Mesendoderm (in vitro differentiated cells): ENCODE measurements at regions not wholly inside any gene's neighbourhood (a gene's known extent, or its start where the extent isn't known, plus 50 kb on each side); places are given as distances from the start of the nearest gene placed in this dataset.

Experiments used
- DNase-seq: peaks from one replicate; pipeline ENCODE4 v3.0.0; 2013
- H2AK5ac ChIP-seq: 2 replicates; pipeline ENCODE4 v1.6.1; 2013; ENCODE audit warnings: low read length, inconsistent platforms
- H2BK120ac ChIP-seq: 2 replicates; pipeline ENCODE4 v1.6.1; 2013; ENCODE audit warnings: low read depth, mild to moderate bottlenecking, low read length, moderate library complexity, mixed read lengths
- H2BK15ac ChIP-seq: replicated peaks from 2 replicates; pipeline ENCODE4 v1.6.1; 2013; ENCODE audit warnings: low read depth, mild to moderate bottlenecking, moderate library complexity
- H2BK5ac ChIP-seq: 2 replicates; pipeline ENCODE4 v1.6.1; 2013; ENCODE audit warnings: low read length, inconsistent platforms
- H3K18ac ChIP-seq: 2 replicates; pipeline ENCODE4 v1.6.1; 2013; ENCODE audit warnings: mild to moderate bottlenecking, low read length, mixed read lengths
- H3K23ac ChIP-seq: one replicate; pipeline ENCODE4 v1.6.1; 2013; ENCODE audit warnings: low read length
- H3K27ac ChIP-seq: 2 replicates; pipeline ENCODE4 v1.5.1; 2013; ENCODE audit warnings: low read depth, mild to moderate bottlenecking, inconsistent platforms, low read length, moderate library complexity
- H3K27me3 ChIP-seq: 2 replicates; pipeline ENCODE4 v1.6.1; 2013; ENCODE audit warnings: low read length, control low read depth, mild to moderate bottlenecking, inconsistent platforms; ENCODE audit not compliant: insufficient read depth, poor library complexity
- H3K36me3 ChIP-seq: 2 replicates; pipeline ENCODE4 v1.6.1; 2013; ENCODE audit warnings: low read length, inconsistent platforms; ENCODE audit not compliant: control insufficient read depth, insufficient read depth
- H3K4ac ChIP-seq: one replicate; pipeline ENCODE4 v1.6.1; 2013; ENCODE audit warnings: low read depth, mild to moderate bottlenecking, low read length, moderate library complexity
- H3K4me1 ChIP-seq: 2 replicates; pipeline ENCODE4 v1.6.1; 2013; ENCODE audit warnings: low read depth, low read length, inconsistent platforms; ENCODE audit not compliant: control insufficient read depth
- H3K4me2 ChIP-seq: 2 replicates; pipeline ENCODE4 v1.6.1; 2013; ENCODE audit warnings: low read length
- H3K4me3 ChIP-seq: 2 replicates; pipeline ENCODE4 v1.5.1; 2013; ENCODE audit warnings: mild to moderate bottlenecking, low read length
- H3K56ac ChIP-seq: one replicate; pipeline ENCODE4 v1.6.1; 2013; ENCODE audit warnings: low read length
- H3K79me1 ChIP-seq: 2 replicates; pipeline ENCODE4 v1.6.1; 2013; ENCODE audit warnings: low read length, inconsistent platforms
- H3K79me2 ChIP-seq: 2 replicates; pipeline ENCODE4 v1.6.1; 2013; ENCODE audit warnings: mild to moderate bottlenecking, low read length; ENCODE audit not compliant: control insufficient read depth, insufficient read depth
- H3K9ac ChIP-seq: 2 replicates; pipeline ENCODE4 v1.6.1; 2013; ENCODE audit warnings: low read length, inconsistent platforms
- H4K5ac ChIP-seq: one replicate; pipeline ENCODE4 v1.6.1; 2013; ENCODE audit warnings: low read length
- H4K8ac ChIP-seq: one replicate; pipeline ENCODE4 v1.6.1; 2013; ENCODE audit warnings: low read depth, mild to moderate bottlenecking, control low read depth, low read length, moderate library complexity
- WGBS: extraction: QIAGEN DNeasy Blood & Tissue Kit; methylation state at CpG from one replicate; pipeline ENCODE4 v1.1.7; 2013; ENCODE audit warnings: low lambda C conversion rate, missing lambda C conversion rate; ENCODE audit not compliant: insufficient coverage; ENCODE audit errors: extremely low coverage; 5-methylcytosine and 5-hydroxymethylcytosine counted together

- H4K8ac ChIP-seq, result no peak overlapping the region
- H3K18ac ChIP-seq, result no peak overlapping the region
- H3K79me1 ChIP-seq, result no peaks in the 10 kb centered on the region
- H3K4me1 ChIP-seq, result no peaks in the 10 kb centered on the region
- H3K4me3 ChIP-seq, result no peak overlapping the region
- H3K23ac ChIP-seq, result no peak overlapping the region
- no peak overlapping the region for H3K4ac ChIP-seq
- no peak overlapping the region for H3K9ac ChIP-seq
- H3K4me2 ChIP-seq, result no peak overlapping the region
- no CpG with 5 or more reads among the region's 2 CpGs for WGBS
- no peak overlapping the region for H2AK5ac ChIP-seq
- H4K5ac ChIP-seq, result no peak overlapping the region
- no peak overlapping the region for H2BK120ac ChIP-seq
- H2BK5ac ChIP-seq, result no peak overlapping the region
- no peak for DNase-seq
- no peak overlapping the region for H3K56ac ChIP-seq
- H2BK15ac ChIP-seq, result no peak overlapping the region
- no peaks in the 10 kb centered on the region for H3K27me3 ChIP-seq
- H3K36me3 ChIP-seq, result no peaks in the 10 kb centered on the region
- H3K27ac ChIP-seq, result no peak overlapping the region
- no peaks in the 10 kb centered on the region for H3K79me2 ChIP-seq
These were observed 191.5 kb upstream of the DPH6 start for GRCh38 chr15:35737441-35737840.

GRCh38 chr15:35738370-35738769, 192.4 kb upstream of the DPH6 start:
- Histone ChIP-seq H2BK5ac (no peak overlapping the region), H3K79me2 (no peaks in the 10 kb centered on the region), H4K5ac (no peak overlapping the region), H3K18ac (peak overlapping the region; percentile 56), H3K27ac (no peak overlapping the region), H2BK15ac (no peak overlapping the region), H3K23ac (no peak overlapping the region), H3K4ac (no peak overlapping the region), H3K79me1 (no peaks in the 10 kb centered on the region), H3K56ac (no peak overlapping the region), H4K8ac (no peak overlapping the region), H3K36me3 (no peaks in the 10 kb centered on the region), H3K27me3 (no peaks in the 10 kb centered on the region), H3K9ac (no peak overlapping the region), H3K4me2 (no peak overlapping the region), H2BK120ac (no peak overlapping the region), H3K4me3 (no peak overlapping the region), H2AK5ac (no peak overlapping the region), H3K4me1 (no peaks in the 10 kb centered on the region)
- no CpG with 5 or more reads among the region's 3 CpGs for WGBS
- DNase-seq, result peak; percentile 75

GRCh38 chr15:35740761-35741160, 194.8 kb upstream of the DPH6 start:
- no peak overlapping the region for H3K4me2 ChIP-seq
- no peak for DNase-seq
- no peak overlapping the region for H2BK5ac ChIP-seq
- no peak overlapping the region for H3K4ac ChIP-seq
- no peaks in the 10 kb centered on the region for H3K27me3 ChIP-seq
- H3K4me1 ChIP-seq, result no peaks in the 10 kb centered on the region
- no peak overlapping the region for H3K27ac ChIP-seq
- no peak overlapping the region for H4K5ac ChIP-seq
- H3K56ac ChIP-seq, result no peak overlapping the region
- no peaks in the 10 kb centered on the region for H3K79me1 ChIP-seq
- H3K4me3 ChIP-seq, result no peak overlapping the region
- H2AK5ac ChIP-seq, result no peak overlapping the region
- H3K9ac ChIP-seq, result no peak overlapping the region
- H3K18ac ChIP-seq, result no peak overlapping the region
- H2BK15ac ChIP-seq, result no peak overlapping the region
- H3K36me3 ChIP-seq, result no peaks in the 10 kb centered on the region
- no peak overlapping the region for H2BK120ac ChIP-seq
- no peaks in the 10 kb centered on the region for H3K79me2 ChIP-seq
- H4K8ac ChIP-seq, result no peak overlapping the region
- no peak overlapping the region for H3K23ac ChIP-seq

- Histone ChIP-seq H3K4me2 (no peak overlapping the region), H3K23ac (no peak overlapping the region), H3K18ac (no peak overlapping the region), H3K79me1 (no peaks in the 10 kb centered on the region), H2BK5ac (no peak overlapping the region), H3K56ac (no peak overlapping the region), H3K4me3 (no peak overlapping the region), H3K79me2 (no peaks in the 10 kb centered on the region), H4K8ac (no peak overlapping the region), H2BK15ac (peak overlapping the region; percentile 57), H3K27ac (no peak overlapping the region), H3K9ac (no peak overlapping the region), H2BK120ac (peak overlapping the region; percentile 23), H3K36me3 (no peaks in the 10 kb centered on the region), H4K5ac (no peak overlapping the region), H2AK5ac (no peak overlapping the region), H3K4ac (no peak overlapping the region), H3K27me3 (no peaks in the 10 kb centered on the region), H3K4me1 (no peaks in the 10 kb centered on the region)
- no CpG with 5 or more reads among the region's 1 CpG for whole genome bisulfite sequencing
- peak; percentile 27 for DNase-seq
These were observed 195.4 kb upstream of the DPH6 start for GRCh38 chr15:35741395-35741794.

GRCh38 chr15:35741881-35742280, 195.9 kb upstream of the DPH6 start:
- no peak overlapping the region for H3K27ac ChIP-seq
- no peak overlapping the region for H3K4me3 ChIP-seq
- no peak overlapping the region for H3K56ac ChIP-seq
- H2BK5ac ChIP-seq, result no peak overlapping the region
- H2AK5ac ChIP-seq, result no peak overlapping the region
- H3K4me1 ChIP-seq, result no peaks in the 10 kb centered on the region
- no peak for DNase-seq
- H3K23ac ChIP-seq, result no peak overlapping the region
- no peak overlapping the region for H3K4ac ChIP-seq
- H3K4me2 ChIP-seq, result no peak overlapping the region
- no peaks in the 10 kb centered on the region for H3K79me1 ChIP-seq
- no peak overlapping the region for H4K5ac ChIP-seq
- no peak overlapping the region for H4K8ac ChIP-seq
- H3K79me2 ChIP-seq, result no peaks in the 10 kb centered on the region
- no peak overlapping the region for H2BK15ac ChIP-seq
- no peaks in the 10 kb centered on the region for H3K36me3 ChIP-seq
- H3K27me3 ChIP-seq, result no peaks in the 10 kb centered on the region
- H3K9ac ChIP-seq, result no peak overlapping the region
- no peak overlapping the region for H2BK120ac ChIP-seq
- no peak overlapping the region for H3K18ac ChIP-seq

- Histone ChIP-seq H3K9ac (no peak overlapping the region), H3K23ac (no peak overlapping the region), H2AK5ac (no peak overlapping the region), H3K4me1 (no peaks in the 10 kb centered on the region), H3K4me2 (no peak overlapping the region), H3K27me3 (no peaks in the 10 kb centered on the region), H2BK15ac (no peak overlapping the region), H3K79me2 (no peaks in the 10 kb centered on the region), H2BK120ac (no peak overlapping the region), H3K4ac (no peak overlapping the region), H3K4me3 (no peak overlapping the region), H3K27ac (no peak overlapping the region), H3K36me3 (no peaks in the 10 kb centered on the region), H4K8ac (no peak overlapping the region), H3K18ac (no peak overlapping the region), H3K79me1 (no peaks in the 10 kb centered on the region), H4K5ac (no peak overlapping the region), H3K56ac (no peak overlapping the region), H2BK5ac (no peak overlapping the region)
- no CpG with 5 or more reads among the region's 1 CpG for WGBS
- no peak for DNase-seq
These were observed 197.4 kb upstream of the DPH6 start for GRCh38 chr15:35743321-35743720.
